SK-N-SH (cell line): ENCODE measurements at regions not wholly inside any gene's neighbourhood (a gene's known extent, or its start where the extent isn't known, plus 50 kb on each side); places are given as distances from the start of the nearest gene placed in this dataset.

Experiments used
- CTCF ChIA-PET: fragments of 300-600, 350-600 bp; formaldehyde crosslinking; extraction: SDS; loops from one replicate; lab custom pipeline; 2021; lab: Yijun Ruan, JAX
- POLR2A ChIA-PET: fragments of 350-600 bp; sonication (Branson Sonifier 250); formaldehyde crosslinking; extraction: SDS; loops from one replicate; lab custom pipeline; 2020; ENCODE audit warnings: antibody characterized with exemption, inconsistent platforms; lab: Yijun Ruan, JAX
- DNase-seq: peaks from one replicate; pipeline ENCODE4 v3.0.0; 2012
- H2AFZ ChIP-seq: fragments of 200-600 bp; sonication (generic); 2 replicates; pipeline ENCODE4 v1.8.1; 2016; ENCODE audit warnings: antibody characterized with exemption, mild to moderate bottlenecking, low read depth
- H3F3A ChIP-seq: fragments of 200-600 bp; sonication (generic); replicated peaks from 2 replicates; pipeline ENCODE3; 2016; ENCODE audit warnings: antibody characterized with exemption, mild to moderate bottlenecking; ENCODE audit not compliant: insufficient read depth
- H3K27ac ChIP-seq, 2 experiments: fragments of 200-500 bp in 1 of 2; fragments of 200-600 bp in 1 of 2; sonication (Bioruptor generic) in 1 of 2; sonication (generic), shearing (Covaris generic) in 1 of 2; 2 replicates each; pipeline versions ENCODE4 v1.5.1 to v1.6.1; 2014 to 2016; ENCODE audit warnings: low read depth in 2 of 2, inconsistent platforms in 1 of 2, low read length in 1 of 2, mild to moderate bottlenecking in 1 of 2, mixed read lengths in 1 of 2
- H3K27me3 ChIP-seq: fragments of 200-600 bp; sonication (generic), shearing (Covaris generic); 2 replicates; pipeline ENCODE4 v1.6.1; 2016; ENCODE audit warnings: mixed run types; ENCODE audit not compliant: insufficient read depth
- H3K36me3 ChIP-seq, 2 experiments: fragments of 200-500 bp in 1 of 2; fragments of 200-600 bp in 1 of 2; sonication (Bioruptor generic) in 1 of 2; sonication (generic) in 1 of 2; replicated peaks in 1 of 2; 2 replicates each; pipeline versions ENCODE3 to v1.5.1; 2014 to 2016; ENCODE audit warnings: low read length in 1 of 2, mild to moderate bottlenecking in 1 of 2; ENCODE audit not compliant: insufficient read depth in 2 of 2, control insufficient read depth in 1 of 2
- H3K4me1 ChIP-seq, 2 experiments: fragments of 200-500 bp in 1 of 2; fragments of 200-600 bp in 1 of 2; sonication (Bioruptor generic) in 1 of 2; sonication (generic), shearing (Covaris generic) in 1 of 2; 2 replicates each; pipeline versions ENCODE4 v1.5.1 to v1.6.1; 2014 to 2016; ENCODE audit warnings: low read depth in 1 of 2, low read length in 1 of 2, mixed run types in 1 of 2; ENCODE audit not compliant: insufficient read depth in 2 of 2, control insufficient read depth in 1 of 2
- H3K4me2 ChIP-seq: fragments of 200-600 bp; sonication (generic), shearing (Covaris generic); 2 replicates; pipeline ENCODE4 v1.6.1; 2017; ENCODE audit warnings: mixed run types
- H3K4me3 ChIP-seq, 2 experiments: fragments of 200-500 bp in 1 of 2; fragments of 200-600 bp in 1 of 2; sonication (Bioruptor generic) in 1 of 2; sonication (generic), shearing (Covaris generic) in 1 of 2; 2 replicates each; pipeline versions ENCODE4 v1.5.1 to v1.8.1; 2014 to 2016; ENCODE audit warnings: low read depth in 2 of 2, inconsistent platforms in 1 of 2, low read length in 1 of 2, mild to moderate bottlenecking in 1 of 2, mixed read lengths in 1 of 2, moderate library complexity in 1 of 2
- H3K79me2 ChIP-seq: fragments of 200-600 bp; sonication (generic); 2 replicates; pipeline ENCODE4 v1.8.1; 2017; ENCODE audit warnings: mild to moderate bottlenecking; ENCODE audit not compliant: insufficient read depth
- H3K9ac ChIP-seq: fragments of 200-600 bp; sonication (generic); 2 replicates; pipeline ENCODE4 v1.6.1; 2017; ENCODE audit warnings: mixed run types
- H3K9me2 ChIP-seq: fragments of 200-600 bp; sonication (generic); 2 replicates; pipeline ENCODE4 v1.6.1; 2017; ENCODE audit warnings: mixed run types
- H3K9me3 ChIP-seq: fragments of 200-600 bp; sonication (generic); 2 replicates; pipeline ENCODE4 v1.6.1; 2017; ENCODE audit warnings: mixed run types, mild to moderate bottlenecking, moderate library complexity
- H4K20me1 ChIP-seq: fragments of 200-600 bp; sonication (generic); 2 replicates; pipeline ENCODE4 v1.6.1; 2017; ENCODE audit warnings: mild to moderate bottlenecking, mixed run types; ENCODE audit not compliant: insufficient read depth
- CTCF ChIP-seq: fragments of 200-600 bp; sonication (generic); IDR thresholded peaks from 2 replicates; pipeline ENCODE4 v1.6.1; 2017; ENCODE audit warnings: antibody characterized with exemption, mild to moderate bottlenecking, moderate library complexity
- FOXJ3 ChIP-seq: sonication (generic); formaldehyde crosslinking; IDR thresholded peaks from 2 replicates; pipeline ENCODE4 v1.5.1; 2020; ENCODE audit warnings: mild to moderate bottlenecking, missing genetic modification reagents
- FOXM1 ChIP-seq: IDR thresholded peaks from 2 replicates; pipeline ENCODE4 v1.4.0; 2012; ENCODE audit warnings: low read depth, mild to moderate bottlenecking
- MAX ChIP-seq: IDR thresholded peaks from 2 replicates; pipeline ENCODE4 v1.4.0; 2012; ENCODE audit warnings: low read depth
- RFX5 ChIP-seq: IDR thresholded peaks from 2 replicates; pipeline ENCODE4 v1.6.1; 2012; ENCODE audit warnings: mild to moderate bottlenecking, improper control_type of control experiment, low read length
- TAF1 ChIP-seq: IDR thresholded peaks from 2 replicates; pipeline ENCODE4 v1.6.1; 2012; ENCODE audit warnings: low read depth, mild to moderate bottlenecking, low read length, moderate library complexity, borderline replicate concordance
- USF1 ChIP-seq: IDR thresholded peaks from 2 replicates; pipeline ENCODE4 v1.4.0; 2012; ENCODE audit warnings: low read depth, borderline replicate concordance
- ZBTB33 ChIP-seq: IDR thresholded peaks from 2 replicates; pipeline ENCODE4 v1.4.0; 2012; ENCODE audit warnings: low read depth, borderline replicate concordance
- WGBS: methylation state at CpG from one replicate; pipeline ENCODE4 v1.1.6; 2017; ENCODE audit warnings: low lambda C conversion rate; 5-methylcytosine and 5-hydroxymethylcytosine counted together
- TF ChIP-seq, protein P1 (sequence below): fragments of 150-350 bp; IDR thresholded peaks from 2 replicates; pipeline ENCODE4 v1.6.1; 2017; ENCODE audit warnings: antibody characterized with exemption, low read length, low read depth, borderline replicate concordance

DNA sequence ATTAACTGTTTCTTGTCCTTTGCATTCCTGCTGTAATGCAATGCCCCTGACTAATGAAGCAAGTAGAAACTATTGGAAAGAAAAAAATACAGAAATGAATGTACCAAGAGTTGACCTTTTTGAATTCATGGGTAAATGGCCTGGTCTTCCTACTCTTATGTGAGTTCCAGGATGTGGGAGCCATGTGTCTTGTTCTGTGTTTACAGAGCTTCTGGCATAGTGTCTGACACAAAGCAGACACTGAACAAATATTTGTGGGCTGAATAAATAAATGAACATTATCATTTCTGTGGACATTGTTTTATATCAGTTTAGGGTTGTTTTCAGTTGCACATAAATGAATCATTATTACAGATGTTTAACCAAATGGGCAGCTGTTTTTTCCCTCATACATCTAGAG, 155.5 kb downstream of the CD8B2 start:
- Histone ChIP-seq H3K27me3 (no peaks in the 10 kb centered on the region), H3K79me2 (no peaks in the 10 kb centered on the region), H3K36me3 (no peaks in the 10 kb centered on the region), H3F3A (no peaks in the 10 kb centered on the region), H3K4me3 (no peak overlapping the region), H3K27ac (no peak overlapping the region; a peak in 1 of 4 replicates), H3K9me3 (no peaks in the 10 kb centered on the region), H3K4me2 (no peak overlapping the region), H4K20me1 (no peaks in the 10 kb centered on the region), H3K4me1 (peaks cover 0 to 5% of the 10 kb centered on the region in 2 experiments; a peak in 2 of 4 replicates), H3K9ac (no peak overlapping the region), H2AFZ (no peak overlapping the region), H3K9me2 (no peaks in the 10 kb centered on the region)
- TF ChIP-seq, protein P1, sequence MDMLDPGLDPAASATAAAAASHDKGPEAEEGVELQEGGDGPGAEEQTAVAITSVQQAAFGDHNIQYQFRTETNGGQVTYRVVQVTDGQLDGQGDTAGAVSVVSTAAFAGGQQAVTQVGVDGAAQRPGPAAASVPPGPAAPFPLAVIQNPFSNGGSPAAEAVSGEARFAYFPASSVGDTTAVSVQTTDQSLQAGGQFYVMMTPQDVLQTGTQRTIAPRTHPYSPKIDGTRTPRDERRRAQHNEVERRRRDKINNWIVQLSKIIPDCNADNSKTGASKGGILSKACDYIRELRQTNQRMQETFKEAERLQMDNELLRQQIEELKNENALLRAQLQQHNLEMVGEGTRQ, result no peak
- TF ChIP-seq MAX (no peak), FOXM1 (no peak)
- ChIA-PET POLR2A (no interaction called here), CTCF (interaction anchor here (0.6 to 1.9 kb wide), 4 partner anchors 17 to 1539 kb away, joined by 3 to 4 read pairs (median 3); no protein-coding TSS in a partner anchor)
- no peak for DNase-seq

- Histone ChIP-seq H4K20me1 (no peaks in the 10 kb centered on the region), H3F3A (no peaks in the 10 kb centered on the region), H3K9me2 (no peaks in the 10 kb centered on the region), H3K9ac (no peak overlapping the region), H3K36me3 (no peaks in the 10 kb centered on the region), H3K27ac (no peak overlapping the region), H3K4me1 (peaks cover 0 to 5% of the 10 kb centered on the region in 2 experiments; a peak in 1 of 4 replicates), H2AFZ (no peak overlapping the region), H3K4me2 (no peak overlapping the region), H3K9me3 (no peaks in the 10 kb centered on the region), H3K27me3 (no peaks in the 10 kb centered on the region), H3K79me2 (no peaks in the 10 kb centered on the region), H3K4me3 (no peak overlapping the region)
- POLR2A ChIA-PET, result no interaction called here
- CTCF ChIA-PET, result interaction anchor here (0.6 to 1.2 kb wide), 2 partner anchors 10 to 1293 kb away, joined by 3 read pairs; no protein-coding TSS in a partner anchor
- TF ChIP-seq CTCF (no peak), FOXM1 (no peak), RFX5 (no peak), ZBTB33 (no peak), TAF1 (no peak), FOXJ3 (CRISPR knock-in tag) (no peak), USF1 (no peak)
- no peak for DNase-seq
- 54% methylated on average over 4 of the region's 4 CpGs for WGBS
Measured at GRCh38 chr2:106644623-106645022, 157.5 kb downstream of the CD8B2 start.
